Keratinocyte (primary cell): ENCODE measurements at regions not wholly inside any gene's neighbourhood (a gene's known extent, or its start where the extent isn't known, plus 50 kb on each side); places are given as distances from the start of the nearest gene placed in this dataset.

ENCODE experiments used
- DNase-seq: peaks from one replicate; pipeline ENCODE4 v3.0.0-alpha.2; 2011; ENCODE audit warnings: low read depth, missing footprints, low spot score
- FAIRE-seq: peaks from 2 replicates; lab custom pipeline; 2011; peaks lifted over from hg19 to GRCh38; lab: Jason Lieb, UNC
- H2AFZ ChIP-seq: 2 replicates; pipeline ENCODE4 v1.6.0; 2012; ENCODE audit warnings: low read length, control low read depth, inconsistent platforms; ENCODE audit not compliant: control insufficient read depth
- H3K27ac ChIP-seq: 2 replicates; pipeline ENCODE4 v1.5.1; 2011; ENCODE audit warnings: low read length; ENCODE audit not compliant: control insufficient read depth, insufficient read depth
- H3K27me3 ChIP-seq: 3 replicates; pipeline ENCODE4 v1.6.0; 2011; ENCODE audit warnings: low read length; ENCODE audit not compliant: control insufficient read depth, insufficient read depth; ENCODE audit errors: extremely low read depth
- H3K36me3 ChIP-seq, 2 experiments: 2 replicates in 1 of 2; 3 replicates in 1 of 2; pipeline ENCODE4 v1.5.1; 2011; ENCODE audit warnings: low read length in 2 of 2, mild to moderate bottlenecking in 1 of 2; ENCODE audit not compliant: control insufficient read depth in 2 of 2, insufficient read depth in 2 of 2; ENCODE audit errors: extremely low read depth in 1 of 2
- H3K4me1 ChIP-seq: 3 replicates; pipeline ENCODE4 v1.5.1; 2011; ENCODE audit warnings: low read length; ENCODE audit not compliant: control insufficient read depth, insufficient read depth; ENCODE audit errors: extremely low read depth
- H3K4me2 ChIP-seq: 3 replicates; pipeline ENCODE4 v1.6.0; 2011; ENCODE audit warnings: low read depth, low read length; ENCODE audit not compliant: control insufficient read depth, insufficient read depth; ENCODE audit errors: extremely low read depth
- H3K4me3 ChIP-seq, 3 experiments: fragments of 200-600 bp in 1 of 3; sonication (generic) in 1 of 3; 2 replicates in 2 of 3; 3 replicates in 1 of 3; pipeline ENCODE4 v1.5.1; 2011 to 2016; ENCODE audit warnings: low read length in 3 of 3, mild to moderate bottlenecking in 3 of 3, control low read depth in 2 of 3, inconsistent platforms in 1 of 3, low read depth in 1 of 3, mixed read lengths in 1 of 3, mixed run types in 1 of 3, moderate library complexity in 1 of 3; ENCODE audit not compliant: control insufficient read depth in 2 of 3, insufficient read depth in 2 of 3; ENCODE audit errors: extremely low read depth in 1 of 3
- H3K79me2 ChIP-seq: 2 replicates; pipeline ENCODE4 v1.6.0; 2012; ENCODE audit warnings: low read length; ENCODE audit not compliant: control insufficient read depth, insufficient read depth
- H3K9ac ChIP-seq: 3 replicates; pipeline ENCODE4 v1.6.0; 2011; ENCODE audit warnings: low read length; ENCODE audit not compliant: control insufficient read depth, insufficient read depth; ENCODE audit errors: extremely low read depth
- H3K9me1 ChIP-seq: 3 replicates; pipeline ENCODE4 v1.6.0; 2011; ENCODE audit warnings: low read length; ENCODE audit not compliant: control insufficient read depth, insufficient read depth; ENCODE audit errors: extremely low read depth
- H3K9me3 ChIP-seq: 2 replicates; pipeline ENCODE4 v1.5.1; 2012; ENCODE audit warnings: low read depth, low read length; ENCODE audit not compliant: control insufficient read depth
- H4K20me1 ChIP-seq: 3 replicates; pipeline ENCODE4 v1.6.0; 2011; ENCODE audit warnings: low read length; ENCODE audit not compliant: control insufficient read depth, insufficient read depth; ENCODE audit errors: extremely low read depth
- CTCF ChIP-seq, 3 experiments: IDR thresholded peaks in 1 of 3; conservative IDR thresholded peaks in 1 of 3; optimal IDR thresholded peaks in 1 of 3; 2 replicates in 2 of 3; 3 replicates in 1 of 3; pipeline versions ENCODE3 to v1.5.1; 2011; ENCODE audit warnings: low read length in 3 of 3, mild to moderate bottlenecking in 3 of 3, moderate library complexity in 2 of 3, control low read depth in 1 of 3, inconsistent platforms in 1 of 3; ENCODE audit not compliant: insufficient read depth in 2 of 3; ENCODE audit errors: extremely low read depth in 1 of 3
- EZH2 ChIP-seq: IDR thresholded peaks from one replicate; pipeline ENCODE4 v1.6.1; 2012; ENCODE audit warnings: inconsistent platforms, mild to moderate bottlenecking, low read length, moderate library complexity
- dilution Hi-C: fragments of 300-500 bp; cut with MboI; formaldehyde crosslinking; loops from one replicate; pipeline ENCODE4 v1.7.0; 2020; ENCODE audit warnings: low sequenced_read_pairs; ENCODE audit not compliant: extremely low pct_ligation_motif_present

DNA sequence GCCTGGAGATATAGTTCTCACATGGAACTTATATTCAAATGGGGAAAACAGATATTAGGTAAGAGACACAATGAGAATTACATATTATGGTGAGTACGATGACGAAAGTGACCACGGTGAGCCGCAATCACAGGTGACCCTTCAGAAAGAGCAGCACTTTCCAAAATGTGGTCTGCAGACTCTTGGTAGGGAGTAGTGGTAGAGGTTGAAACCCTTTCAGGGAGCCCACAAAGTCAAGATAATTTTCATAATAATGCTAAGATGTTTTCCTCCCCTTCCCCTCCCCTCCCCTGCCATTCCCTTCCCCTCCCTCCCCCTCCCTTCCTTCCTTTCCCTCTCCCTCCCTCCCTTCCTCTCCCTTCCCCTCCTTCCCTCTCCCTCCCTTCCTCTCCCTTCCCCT lies 83.5 kb upstream of the AKT3 start:
- Histone ChIP-seq H3K36me3 (no peaks in the 10 kb centered on the region), H3K79me2 (no peaks in the 10 kb centered on the region), H3K4me2 (no peak overlapping the region), H4K20me1 (no peaks in the 10 kb centered on the region), H3K9me1 (no peaks in the 10 kb centered on the region), H3K27ac (no peak overlapping the region), H3K27me3 (no peaks in the 10 kb centered on the region), H3K9me3 (no peaks in the 10 kb centered on the region), H3K9ac (no peak overlapping the region), H3K4me3 (no peak overlapping the region), H3K4me1 (no peaks in the 10 kb centered on the region), H2AFZ (no peak overlapping the region)
- FAIRE-seq (no peak), DNase-seq (no peak)
- dilution Hi-C loops, result no loop called here
- no peak for TF ChIP-seq CTCF (optimal IDR thresholded peaks at IDR 0.05 in 1 of 3, IDR thresholded peaks at IDR 0.05 in 1 of 3, conservative IDR thresholded peaks at IDR 0.05 in 1 of 3; ENCODE audit: extremely low read depth in 1 of 3, insufficient read depth in 2 of 3, low read length in 3 of 3)
- no peak for TF ChIP-seq EZH2

- FAIRE-seq (no peak), DNase-seq (no peak)
- TF ChIP-seq EZH2 (no peak), CTCF (optimal IDR thresholded peaks at IDR 0.05 in 1 of 3, IDR thresholded peaks at IDR 0.05 in 1 of 3, conservative IDR thresholded peaks at IDR 0.05 in 1 of 3; ENCODE audit: extremely low read depth in 1 of 3, insufficient read depth in 2 of 3, low read length in 3 of 3) (no peak)
- Histone ChIP-seq H3K9ac (no peak overlapping the region), H4K20me1 (no peaks in the 10 kb centered on the region), H3K79me2 (no peaks in the 10 kb centered on the region), H3K9me3 (no peaks in the 10 kb centered on the region), H3K36me3 (no peaks in the 10 kb centered on the region), H2AFZ (no peak overlapping the region), H3K4me1 (peaks cover 6% of the 10 kb centered on the region), H3K4me3 (no peak overlapping the region), H3K9me1 (no peaks in the 10 kb centered on the region), H3K27me3 (no peaks in the 10 kb centered on the region), H3K4me2 (no peak overlapping the region), H3K27ac (no peak overlapping the region)
- dilution Hi-C loops, result no loop called here
Measured at GRCh38 chr1:243931957-243932356, 81.9 kb upstream of the AKT3 start.
